ENCODE measurements at regions not wholly inside any gene's neighbourhood (a gene's known extent, or its start where the extent isn't known, plus 50 kb on each side); places are given as distances from the start of the nearest gene placed in this dataset.

DNA sequence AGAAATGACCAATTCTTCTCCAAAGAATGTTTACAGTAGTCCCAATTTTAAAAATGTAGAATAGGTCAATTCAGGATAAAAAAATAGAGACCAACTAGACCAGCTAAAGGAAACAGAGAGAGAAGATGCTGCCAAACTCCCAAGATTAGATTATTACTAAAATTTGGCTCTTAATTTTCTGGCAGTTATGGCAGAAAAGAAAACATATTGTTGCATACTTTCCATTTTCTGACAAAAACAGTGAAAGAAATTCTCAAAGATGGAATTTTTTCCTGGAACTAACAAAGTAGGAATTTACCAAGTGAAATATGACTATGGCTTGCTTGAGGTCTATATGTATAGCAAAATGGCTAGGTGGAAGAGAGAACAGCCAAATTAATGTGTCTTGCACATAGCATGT lies 138.3 kb upstream of the STK17B start:
- H3K9ac ChIP-seq (ENCODE audit: low read depth in 1 of 2, low read length in 2 of 2), result no peak overlapping the region
- no peak overlapping the region for H3K4me3 ChIP-seq (ENCODE audit: low read depth in 1 of 2, low read length in 2 of 2)
- H3K4me1 ChIP-seq (ENCODE audit: control insufficient read depth in 1 of 2, insufficient read depth in 2 of 2, low read length in 2 of 2), result no peaks in the 10 kb centered on the region
- H3K9me3 ChIP-seq (ENCODE audit: control insufficient read depth in 1 of 2, low read length in 2 of 2), result no peaks in the 10 kb centered on the region
- no peaks in the 10 kb centered on the region for H3K36me3 ChIP-seq (ENCODE audit: control insufficient read depth in 1 of 2, insufficient read depth in 2 of 2, low read length in 2 of 2)
- H3K27ac ChIP-seq (ENCODE audit: low read depth, low read length), result no peak overlapping the region
- H3K27me3 ChIP-seq (ENCODE audit: control insufficient read depth in 1 of 2, insufficient read depth in 2 of 2, low read length in 2 of 2), result no peaks in the 10 kb centered on the region

DNA sequence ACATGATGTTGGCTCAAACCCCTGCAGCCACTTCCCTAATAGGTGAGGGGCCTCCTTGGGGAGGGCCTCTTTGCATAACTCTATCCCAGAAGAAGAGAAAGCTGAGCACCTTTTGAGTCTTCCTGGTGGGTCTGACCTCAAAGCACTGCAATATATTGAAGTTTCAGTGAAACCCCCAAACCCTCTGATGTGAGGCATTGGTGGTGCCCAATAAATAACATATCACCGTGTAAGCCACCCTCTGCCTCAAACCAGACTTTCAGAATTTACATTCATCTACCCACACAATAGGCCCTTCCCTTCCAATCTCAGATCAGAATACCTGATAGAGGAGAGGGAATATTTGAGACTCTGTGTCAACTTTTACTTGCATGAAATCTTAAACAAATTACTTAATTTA lies 142.8 kb upstream of the STK17B start:
- no peaks in the 10 kb centered on the region for H3K9me3 ChIP-seq (ENCODE audit: control insufficient read depth in 1 of 2, low read length in 2 of 2)
- H3K27ac ChIP-seq (ENCODE audit: low read depth, low read length), result no peak overlapping the region
- H3K36me3 ChIP-seq (ENCODE audit: control insufficient read depth in 1 of 2, insufficient read depth in 2 of 2, low read length in 2 of 2), result no peaks in the 10 kb centered on the region

DNA sequence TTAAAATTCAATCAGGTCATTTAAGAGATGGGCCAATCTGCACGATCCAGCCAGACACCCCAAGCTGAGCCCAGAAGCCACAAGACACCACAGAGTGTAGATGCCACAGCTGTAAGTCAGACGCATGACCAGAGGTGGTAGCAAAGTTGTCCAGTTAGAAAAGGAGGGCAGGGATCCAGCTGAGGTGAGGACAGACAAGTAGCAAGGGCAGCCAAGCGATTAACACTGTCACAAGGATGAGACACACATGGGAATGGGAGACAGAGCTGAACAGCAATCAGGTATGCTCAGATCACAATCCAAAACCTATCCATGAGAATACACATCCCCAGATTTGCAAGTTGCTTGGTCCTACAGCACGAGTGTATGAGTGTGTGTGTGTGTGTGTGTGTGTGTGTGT lies 143.4 kb upstream of the STK17B start:
- Histone ChIP-seq H3K27me3 (ENCODE audit: control insufficient read depth in 1 of 2, insufficient read depth in 2 of 2, low read length in 2 of 2) (no peaks in the 10 kb centered on the region), H3K9ac (ENCODE audit: low read depth in 1 of 2, low read length in 2 of 2) (no peak overlapping the region), H3K36me3 (ENCODE audit: control insufficient read depth in 1 of 2, insufficient read depth in 2 of 2, low read length in 2 of 2) (no peaks in the 10 kb centered on the region), H3K4me1 (ENCODE audit: control insufficient read depth in 1 of 2, insufficient read depth in 2 of 2, low read length in 2 of 2) (no peaks in the 10 kb centered on the region), H3K9me3 (ENCODE audit: control insufficient read depth in 1 of 2, low read length in 2 of 2) (no peaks in the 10 kb centered on the region), H3K27ac (ENCODE audit: low read depth, low read length) (no peak overlapping the region), H3K4me3 (ENCODE audit: low read depth in 1 of 2, low read length in 2 of 2) (no peak overlapping the region)

More for the DNA sequence above, 142.8 kb upstream of the STK17B start:
- Histone ChIP-seq H3K4me1 (ENCODE audit: control insufficient read depth in 1 of 2, insufficient read depth in 2 of 2, low read length in 2 of 2) (no peaks in the 10 kb centered on the region), H3K9ac (ENCODE audit: low read depth in 1 of 2, low read length in 2 of 2) (no peak overlapping the region), H3K4me3 (ENCODE audit: low read depth in 1 of 2, low read length in 2 of 2) (no peak overlapping the region), H3K27me3 (ENCODE audit: control insufficient read depth in 1 of 2, insufficient read depth in 2 of 2, low read length in 2 of 2) (no peaks in the 10 kb centered on the region)

DNA sequence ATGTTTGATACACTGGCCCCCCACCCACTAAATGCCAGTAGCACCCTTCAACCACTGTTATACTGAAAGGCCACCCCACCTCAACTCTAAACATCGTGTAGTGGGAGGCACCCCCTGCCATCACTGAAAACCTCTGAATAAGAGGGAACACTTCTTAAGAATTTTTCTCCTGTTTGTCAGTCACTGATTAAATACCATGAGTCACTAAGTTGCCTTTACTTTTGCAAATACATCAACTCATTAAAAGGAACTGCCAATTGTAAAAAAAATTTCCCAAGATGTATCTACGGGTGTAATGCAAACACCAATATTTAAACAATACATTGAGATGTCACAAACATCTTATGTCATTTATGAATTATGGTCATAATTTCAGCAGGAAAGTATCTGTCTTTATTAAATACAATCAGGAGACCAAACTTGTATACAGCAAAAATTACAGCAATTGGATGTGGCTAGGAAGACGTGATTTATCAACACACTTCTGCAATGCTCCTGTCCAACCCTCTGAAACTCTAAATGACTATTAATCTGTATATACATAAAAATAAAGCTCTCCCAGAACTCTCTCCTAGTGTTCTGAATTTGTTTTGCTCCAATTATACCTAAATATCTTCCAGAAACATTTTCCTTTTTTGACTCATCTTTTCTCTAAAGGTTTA lies 144.1 kb upstream of the STK17B start:
- H3K9me3 ChIP-seq (ENCODE audit: control insufficient read depth in 1 of 2, low read length in 2 of 2), result no peaks in the 10 kb centered on the region
- H3K27me3 ChIP-seq (ENCODE audit: control insufficient read depth in 1 of 2, insufficient read depth in 2 of 2, low read length in 2 of 2), result no peaks in the 10 kb centered on the region
- H3K4me3 ChIP-seq (ENCODE audit: low read depth in 1 of 2, low read length in 2 of 2), result no peak overlapping the region
- no peaks in the 10 kb centered on the region for H3K4me1 ChIP-seq (ENCODE audit: control insufficient read depth in 1 of 2, insufficient read depth in 2 of 2, low read length in 2 of 2)
- no peaks in the 10 kb centered on the region for H3K36me3 ChIP-seq (ENCODE audit: control insufficient read depth in 1 of 2, insufficient read depth in 2 of 2, low read length in 2 of 2)
- H3K9ac ChIP-seq (ENCODE audit: low read depth in 1 of 2, low read length in 2 of 2), result no peak overlapping the region
- H3K27ac ChIP-seq (ENCODE audit: low read depth, low read length), result no peak overlapping the region

DNA sequence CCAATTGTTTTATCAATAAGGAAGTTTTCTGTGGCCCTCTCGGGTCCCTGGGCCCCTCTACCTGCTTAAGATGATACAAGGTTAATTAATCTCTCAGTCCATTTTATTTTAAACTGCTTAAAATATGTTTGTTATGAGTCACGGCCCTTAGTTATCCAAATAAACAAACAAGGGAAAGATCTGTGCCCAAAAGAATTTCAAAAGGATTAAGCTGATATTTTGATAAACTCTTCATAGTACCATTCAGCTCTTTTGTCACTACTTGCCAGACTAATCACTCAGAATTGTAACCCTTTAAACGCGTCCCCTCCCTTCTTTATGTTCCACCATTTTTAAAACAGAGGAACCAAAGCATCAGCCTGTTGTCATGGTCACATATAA lies 144.7 kb upstream of the STK17B start:
- H3K9ac ChIP-seq (ENCODE audit: low read depth in 1 of 2, low read length in 2 of 2), result no peak overlapping the region
- no peaks in the 10 kb centered on the region for H3K27me3 ChIP-seq (ENCODE audit: control insufficient read depth in 1 of 2, insufficient read depth in 2 of 2, low read length in 2 of 2)
- no peak overlapping the region for H3K4me3 ChIP-seq (ENCODE audit: low read depth in 1 of 2, low read length in 2 of 2)
- no peak overlapping the region for H3K27ac ChIP-seq (ENCODE audit: low read depth, low read length)
- H3K4me1 ChIP-seq (ENCODE audit: control insufficient read depth in 1 of 2, insufficient read depth in 2 of 2, low read length in 2 of 2), result no peaks in the 10 kb centered on the region
- no peaks in the 10 kb centered on the region for H3K36me3 ChIP-seq (ENCODE audit: control insufficient read depth in 1 of 2, insufficient read depth in 2 of 2, low read length in 2 of 2)
- H3K9me3 ChIP-seq (ENCODE audit: control insufficient read depth in 1 of 2, low read length in 2 of 2), result no peaks in the 10 kb centered on the region

DNA sequence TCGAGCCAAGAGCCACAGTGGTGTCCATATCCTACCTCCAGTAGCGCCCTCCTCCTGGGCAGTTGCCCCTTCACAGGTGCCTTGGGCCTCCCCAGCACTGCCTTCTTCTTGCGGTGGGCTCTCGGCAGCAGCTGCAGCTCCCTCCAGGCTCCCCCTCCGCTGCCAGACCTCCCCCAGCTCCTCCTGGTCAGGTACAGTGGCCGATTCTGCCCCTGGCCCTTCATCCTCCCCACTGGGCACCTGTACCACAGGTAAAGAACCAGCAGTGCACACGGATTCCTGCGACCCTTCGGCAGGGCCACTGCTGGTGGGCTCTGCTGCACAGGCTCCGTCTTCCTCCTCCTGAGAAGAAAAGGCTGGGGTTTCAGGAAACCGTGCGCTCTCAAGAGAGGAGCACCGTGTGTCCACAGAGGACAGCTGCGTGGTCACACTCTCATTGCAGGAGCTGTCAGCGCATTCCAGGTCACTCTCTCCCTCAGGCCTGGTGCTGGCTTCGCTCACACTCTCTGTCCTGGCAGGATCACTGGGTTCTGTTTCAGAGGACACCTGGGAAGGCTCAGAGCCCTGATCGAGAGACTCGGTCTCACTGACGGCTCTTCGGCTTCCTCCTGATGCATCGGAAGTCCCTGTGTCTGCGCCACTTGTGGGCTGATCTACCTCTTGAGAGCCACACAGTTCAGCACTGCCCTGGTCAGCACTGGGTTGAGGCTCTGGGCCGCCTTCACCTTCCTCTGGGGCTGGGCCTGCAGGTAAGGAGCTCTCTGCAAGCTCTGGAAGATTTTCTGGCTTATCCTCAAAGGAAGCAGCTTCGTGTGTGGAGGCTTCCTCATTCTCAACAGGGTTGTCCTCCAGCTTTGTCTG lies 147.4 kb upstream of the STK17B start:
- no peaks in the 10 kb centered on the region for H3K9me3 ChIP-seq (ENCODE audit: control insufficient read depth in 1 of 2, low read length in 2 of 2)
- no peak overlapping the region for H3K9ac ChIP-seq (ENCODE audit: low read depth in 1 of 2, low read length in 2 of 2)
- no peaks in the 10 kb centered on the region for H3K27me3 ChIP-seq (ENCODE audit: control insufficient read depth in 1 of 2, insufficient read depth in 2 of 2, low read length in 2 of 2)
- H3K36me3 ChIP-seq (ENCODE audit: control insufficient read depth in 1 of 2, insufficient read depth in 2 of 2, low read length in 2 of 2), result no peaks in the 10 kb centered on the region
- H3K4me3 ChIP-seq (ENCODE audit: low read depth in 1 of 2, low read length in 2 of 2), result no peak overlapping the region
- H3K4me1 ChIP-seq (ENCODE audit: control insufficient read depth in 1 of 2, insufficient read depth in 2 of 2, low read length in 2 of 2), result no peaks in the 10 kb centered on the region
- H3K27ac ChIP-seq (ENCODE audit: low read depth, low read length), result no peak overlapping the region

DNA sequence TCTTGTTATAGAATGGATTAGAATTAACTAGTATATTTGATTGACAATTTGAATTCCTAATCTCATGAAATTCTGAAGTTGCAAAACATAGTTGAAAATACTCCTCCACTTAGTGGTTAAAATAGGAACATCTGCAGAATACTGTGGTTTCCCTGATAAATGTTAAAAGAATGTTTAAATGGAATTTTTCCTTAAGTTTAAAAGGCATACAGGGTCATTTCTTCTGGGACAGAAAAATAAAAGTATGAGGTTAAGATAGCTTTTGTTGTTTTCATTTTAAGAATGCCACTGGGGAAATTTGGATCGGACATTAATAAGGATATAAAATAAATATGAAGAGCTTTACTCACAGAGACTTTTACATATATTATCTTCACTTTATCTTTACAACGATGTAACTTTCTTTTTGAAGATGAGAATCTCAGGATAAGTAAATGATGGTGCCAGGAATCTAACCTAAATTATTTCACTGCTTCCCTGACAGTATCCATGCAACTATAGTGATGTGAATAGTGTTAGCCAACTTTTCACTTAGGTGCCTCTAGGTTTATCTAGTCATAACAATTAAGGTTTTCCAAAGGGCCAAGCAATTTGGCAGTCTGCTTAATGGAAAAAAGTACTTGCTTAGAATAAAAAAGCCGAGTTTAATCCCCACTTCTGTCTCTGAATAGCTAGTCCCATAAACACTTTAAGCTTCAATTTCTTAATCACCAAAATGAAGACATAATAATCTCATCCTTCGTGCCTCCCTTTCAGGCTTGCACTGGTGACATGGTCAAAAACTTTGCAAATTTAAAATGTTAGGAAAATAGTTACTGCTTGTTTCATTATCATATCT lies 151.8 kb upstream of the STK17B start:
- Histone ChIP-seq H3K36me3 (ENCODE audit: control insufficient read depth in 1 of 2, insufficient read depth in 2 of 2, low read length in 2 of 2) (no peaks in the 10 kb centered on the region), H3K9me3 (ENCODE audit: control insufficient read depth in 1 of 2, low read length in 2 of 2) (no peaks in the 10 kb centered on the region), H3K4me3 (ENCODE audit: low read depth in 1 of 2, low read length in 2 of 2) (no peak overlapping the region), H3K9ac (ENCODE audit: low read depth in 1 of 2, low read length in 2 of 2) (no peak overlapping the region), H3K27me3 (ENCODE audit: control insufficient read depth in 1 of 2, insufficient read depth in 2 of 2, low read length in 2 of 2) (peaks cover 0 to 3% of the 10 kb centered on the region in 2 donors), H3K27ac (ENCODE audit: low read depth, low read length) (no peak overlapping the region), H3K4me1 (ENCODE audit: control insufficient read depth in 1 of 2, insufficient read depth in 2 of 2, low read length in 2 of 2) (no peaks in the 10 kb centered on the region)

DNA sequence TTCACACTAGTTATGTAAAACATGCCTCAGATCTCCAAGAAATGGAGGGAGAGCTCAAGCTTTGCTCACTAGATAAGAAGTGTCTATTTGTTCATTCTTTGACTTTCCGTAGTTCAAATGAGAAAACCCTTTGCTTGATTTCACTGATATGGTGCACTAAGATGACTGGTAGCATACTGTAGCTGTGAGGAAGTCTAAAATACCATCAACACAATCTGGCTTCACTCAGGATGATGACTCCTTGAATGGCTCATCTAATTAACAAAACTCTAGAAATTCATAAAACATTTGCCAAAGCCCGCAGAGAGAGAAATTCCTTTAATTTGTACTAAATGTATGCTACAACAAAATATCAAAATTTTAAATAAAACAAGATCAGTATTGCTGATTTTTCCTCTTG lies 152.8 kb upstream of the STK17B start:
- H3K27ac ChIP-seq (ENCODE audit: low read depth, low read length), result no peak overlapping the region
- peaks cover 0 to 3% of the 10 kb centered on the region in 2 donors for H3K27me3 ChIP-seq (ENCODE audit: control insufficient read depth in 1 of 2, insufficient read depth in 2 of 2, low read length in 2 of 2)
- no peaks in the 10 kb centered on the region for H3K4me1 ChIP-seq (ENCODE audit: control insufficient read depth in 1 of 2, insufficient read depth in 2 of 2, low read length in 2 of 2)
- no peak overlapping the region for H3K9ac ChIP-seq (ENCODE audit: low read depth in 1 of 2, low read length in 2 of 2)
- H3K4me3 ChIP-seq (ENCODE audit: low read depth in 1 of 2, low read length in 2 of 2), result no peak overlapping the region
- no peaks in the 10 kb centered on the region for H3K9me3 ChIP-seq (ENCODE audit: control insufficient read depth in 1 of 2, low read length in 2 of 2)
- H3K36me3 ChIP-seq (ENCODE audit: control insufficient read depth in 1 of 2, insufficient read depth in 2 of 2, low read length in 2 of 2), result no peaks in the 10 kb centered on the region

DNA sequence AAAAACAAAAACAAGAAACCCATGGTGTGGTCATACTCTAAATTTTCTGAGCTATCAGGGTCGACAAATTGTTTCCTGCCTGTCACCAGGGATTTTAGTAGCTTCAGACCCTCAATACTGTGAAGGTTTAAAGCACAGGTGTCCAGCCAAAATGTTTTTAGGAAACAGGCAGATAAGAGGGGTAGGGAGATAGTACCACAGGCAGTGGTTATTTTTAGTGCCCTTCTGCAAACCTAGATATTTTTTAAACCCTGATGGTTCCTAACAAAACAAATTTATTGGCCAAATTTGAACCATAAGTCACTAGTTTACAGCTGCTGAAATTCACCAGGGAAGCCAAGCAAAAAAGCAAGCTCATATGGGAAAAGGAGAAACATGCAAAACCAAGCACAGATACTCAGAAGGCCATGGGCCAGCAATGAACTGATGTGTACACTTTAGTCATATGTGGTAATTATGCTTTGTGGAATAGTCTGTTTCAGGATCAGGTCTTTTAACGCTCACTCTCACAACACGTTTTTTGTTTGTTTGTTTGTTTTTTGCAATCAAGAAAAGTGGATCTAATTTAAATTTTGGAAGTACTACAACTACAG lies 156.8 kb upstream of the STK17B start:
- no peak overlapping the region for H3K9ac ChIP-seq (ENCODE audit: low read depth in 1 of 2, low read length in 2 of 2)
- no peak overlapping the region for H3K27ac ChIP-seq (ENCODE audit: low read depth, low read length)
- H3K27me3 ChIP-seq (ENCODE audit: control insufficient read depth in 1 of 2, insufficient read depth in 2 of 2, low read length in 2 of 2), result peaks cover 0 to 3% of the 10 kb centered on the region in 2 donors
- H3K4me1 ChIP-seq (ENCODE audit: control insufficient read depth in 1 of 2, insufficient read depth in 2 of 2, low read length in 2 of 2), result no peaks in the 10 kb centered on the region
- H3K4me3 ChIP-seq (ENCODE audit: low read depth in 1 of 2, low read length in 2 of 2), result no peak overlapping the region
- no peaks in the 10 kb centered on the region for H3K9me3 ChIP-seq (ENCODE audit: control insufficient read depth in 1 of 2, low read length in 2 of 2)
- H3K36me3 ChIP-seq (ENCODE audit: control insufficient read depth in 1 of 2, insufficient read depth in 2 of 2, low read length in 2 of 2), result no peaks in the 10 kb centered on the region

DNA sequence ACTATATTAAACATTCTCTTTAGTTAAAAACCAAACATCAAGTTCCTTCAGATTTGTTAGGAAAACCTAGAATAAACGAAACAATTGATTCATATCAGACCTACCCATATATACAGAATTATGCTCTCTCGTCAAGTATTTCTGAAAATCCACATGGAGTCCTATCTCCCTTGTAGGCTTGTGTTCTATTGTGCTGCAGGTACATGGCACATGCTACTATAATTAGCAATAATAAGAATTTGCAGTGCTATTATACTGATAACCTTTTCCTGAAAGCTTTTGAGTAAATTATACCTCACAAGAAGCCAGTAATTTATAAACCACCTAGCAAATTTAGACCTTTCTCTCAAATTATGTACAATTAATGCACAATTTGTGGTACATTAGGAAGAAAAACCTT lies 158.6 kb upstream of the STK17B start:
- H3K9me3 ChIP-seq (ENCODE audit: control insufficient read depth in 1 of 2, low read length in 2 of 2), result no peaks in the 10 kb centered on the region
- H3K4me3 ChIP-seq (ENCODE audit: low read depth in 1 of 2, low read length in 2 of 2), result no peak overlapping the region
- no peak overlapping the region for H3K9ac ChIP-seq (ENCODE audit: low read depth in 1 of 2, low read length in 2 of 2)
- no peaks in the 10 kb centered on the region for H3K27me3 ChIP-seq (ENCODE audit: control insufficient read depth in 1 of 2, insufficient read depth in 2 of 2, low read length in 2 of 2)
- H3K4me1 ChIP-seq (ENCODE audit: control insufficient read depth in 1 of 2, insufficient read depth in 2 of 2, low read length in 2 of 2), result no peaks in the 10 kb centered on the region
- H3K27ac ChIP-seq (ENCODE audit: low read depth, low read length), result no peak overlapping the region
- no peaks in the 10 kb centered on the region for H3K36me3 ChIP-seq (ENCODE audit: control insufficient read depth in 1 of 2, insufficient read depth in 2 of 2, low read length in 2 of 2)
